K562 (cell line): ENCODE measurements at regions not wholly inside any gene's neighbourhood (a gene's known extent, or its start where the extent isn't known, plus 50 kb on each side); places are given as distances from the start of the nearest gene placed in this dataset.

ENCODE experiments used
- ATAC-seq: fragments of 200-7000 bp; cut with Tn5 transposase; 3 replicates; pipeline ENCODE4 v1.9.1; 2020; ENCODE audit warnings: moderate library complexity
- BruUV-seq: library from RNA; stranded (reverse); fragments of 400-500 nt; replicated peaks from 2 replicates; lab custom pipeline; 2021; lab: Mats Ljungman, UMichigan
- CTCF ChIA-PET: fragments of 300-600 bp; formaldehyde crosslinking; extraction: SDS; loops from one replicate; lab custom pipeline; 2021; ENCODE audit warnings: low intra/inter-chr PET ratio; lab: Yijun Ruan, JAX
- POLR2A ChIA-PET: fragments of 300-600, 350-650 bp; sonication (Branson Sonifier 250); formaldehyde crosslinking; extraction: SDS; loops from one replicate; lab custom pipeline; 2021; ENCODE audit warnings: antibody characterized with exemption, inconsistent platforms; lab: Yijun Ruan, JAX
- DNase-seq, 4 experiments: peaks; one replicate each; pipeline versions ENCODE4 v3.0.0 to v3.0.0-alpha.2; 2011 to 2018; ENCODE audit warnings: low spot score in 3 of 4, mixed read lengths in 3 of 4; ENCODE audit errors: extremely low read depth in 1 of 4
- FAIRE-seq: peaks from 2 replicates; lab custom pipeline; 2011; peaks lifted over from hg19 to GRCh38; lab: Jason Lieb, UNC
- H2AFZ ChIP-seq: 2 replicates; pipeline ENCODE4 v1.6.0; 2011; ENCODE audit warnings: low read depth, low read length, control low read depth, inconsistent platforms
- H3K27ac ChIP-seq: fragments of 200-600 bp; 3 replicates; pipeline ENCODE4 v1.8.0; 2011; ENCODE audit warnings: low read depth, mild to moderate bottlenecking, control low read depth, inconsistent platforms, low read length, moderate library complexity, mixed read lengths; ENCODE audit errors: extremely low read depth
- H3K27me3 ChIP-seq, 2 experiments: fragments of 300-600 bp in 1 of 2; 2 replicates in 1 of 2; 3 replicates in 1 of 2; pipeline versions ENCODE4 v1.6.0 to v1.8.0; 2011; ENCODE audit warnings: inconsistent platforms in 2 of 2, low read length in 2 of 2, mild to moderate bottlenecking in 1 of 2, mixed read lengths in 1 of 2, moderate library complexity in 1 of 2; ENCODE audit not compliant: control insufficient read depth in 2 of 2, insufficient read depth in 2 of 2
- H3K36me3 ChIP-seq: fragments of 300-600 bp; 3 replicates; pipeline ENCODE4 v1.8.0; 2011; ENCODE audit warnings: mild to moderate bottlenecking, low read length, inconsistent platforms; ENCODE audit not compliant: control insufficient read depth, insufficient read depth
- H3K4me1 ChIP-seq, 2 experiments: fragments of 200-600 bp in 1 of 2; replicated peaks in 1 of 2; 2 replicates in 1 of 2; 3 replicates in 1 of 2; pipeline versions ENCODE4 v1.5.1 to v1.8.0; 2011; ENCODE audit warnings: inconsistent platforms in 2 of 2, low read length in 2 of 2, mild to moderate bottlenecking in 1 of 2, mixed read lengths in 1 of 2, moderate library complexity in 1 of 2; ENCODE audit not compliant: control insufficient read depth in 2 of 2, insufficient read depth in 2 of 2
- H3K4me2 ChIP-seq: 2 replicates; pipeline ENCODE4 v1.6.1; 2011; ENCODE audit warnings: low read length, control low read depth, inconsistent platforms, mixed read lengths; ENCODE audit not compliant: insufficient read depth
- H3K4me3 ChIP-seq: fragments of 200-600 bp; sonication (generic), shearing (Covaris generic); 2 replicates; pipeline ENCODE4 v1.5.1; 2016; ENCODE audit warnings: control low read depth, inconsistent platforms
- H3K79me2 ChIP-seq: fragments of 200-600 bp; 3 replicates; pipeline ENCODE4 v1.8.0; 2011; ENCODE audit warnings: low read length, inconsistent platforms; ENCODE audit not compliant: control insufficient read depth, insufficient read depth
- H3K9ac ChIP-seq, 2 experiments: 2 replicates each; pipeline versions ENCODE4 v1.6.0 to v1.6.1; 2011; ENCODE audit warnings: low read depth in 2 of 2, low read length in 2 of 2, control low read depth in 1 of 2, inconsistent platforms in 1 of 2, mild to moderate bottlenecking in 1 of 2, mixed read lengths in 1 of 2; ENCODE audit not compliant: insufficient read depth in 1 of 2
- H3K9me1 ChIP-seq: one replicate; pipeline ENCODE4 v1.6.0; 2011; ENCODE audit warnings: inconsistent platforms, mild to moderate bottlenecking, low read length, moderate library complexity; ENCODE audit not compliant: control insufficient read depth, insufficient read depth
- H3K9me3 ChIP-seq: replicated peaks from 2 replicates; pipeline ENCODE4 v1.5.1; 2011; ENCODE audit warnings: low read depth, low read length, inconsistent platforms; ENCODE audit not compliant: control insufficient read depth, insufficient read depth
- H4K20me1 ChIP-seq: replicated peaks from 2 replicates; pipeline ENCODE4 v1.6.1; 2011; ENCODE audit warnings: low read length, inconsistent platforms, mixed read lengths; ENCODE audit not compliant: control insufficient read depth, insufficient read depth
- CAMTA2 ChIP-seq: fragments of 250-450 bp; sonication (Bioruptor Pico); conservative IDR thresholded peaks from 2 replicates; pipeline ENCODE4 v1.5.1; 2022
- HMGXB4 ChIP-seq: sonication (generic); formaldehyde crosslinking; IDR thresholded peaks from 2 replicates; pipeline ENCODE4 v1.8.1; 2023; ENCODE audit warnings: mild to moderate bottlenecking, missing genetic modification reagents
- KDM2B ChIP-seq: fragments of 250-450 bp; sonication (Bioruptor Pico); IDR thresholded peaks from 2 replicates; pipeline ENCODE4 v1.8.0; 2021; ENCODE audit warnings: mild to moderate bottlenecking, moderate library complexity
- PHF20 ChIP-seq: fragments of 450-650 bp; IDR thresholded peaks from 2 replicates; pipeline ENCODE4 v1.6.1; 2018; ENCODE audit not compliant: partially characterized antibody
- POLR2AphosphoS2 ChIP-seq: IDR thresholded peaks from 2 replicates; pipeline ENCODE4 v1.6.1; 2012; ENCODE audit warnings: low read length, improper control_type of control experiment
- SNAPC5 ChIP-seq: fragments of 250-450 bp; sonication (Bioruptor Pico); IDR thresholded peaks from 2 replicates; pipeline ENCODE4 v1.8.0; 2021; ENCODE audit warnings: moderate library complexity, mild to moderate bottlenecking, inconsistent platforms
- STAG1 ChIP-seq: sonication (generic); formaldehyde crosslinking; IDR thresholded peaks from 2 replicates; pipeline ENCODE4 v1.5.0; 2020; ENCODE audit warnings: missing genetic modification reagents, borderline replicate concordance
- TFE3 ChIP-seq: fragments of 450-650 bp; formaldehyde crosslinking; IDR thresholded peaks from 2 replicates; pipeline ENCODE4 v1.4.0; 2020; ENCODE audit warnings: mild to moderate bottlenecking, mixed read lengths
- TGIF2 ChIP-seq: sonication (generic); formaldehyde crosslinking; IDR thresholded peaks from 2 replicates; pipeline ENCODE4 v1.8.1; 2022; ENCODE audit warnings: mild to moderate bottlenecking, missing genetic modification reagents, moderate library complexity
- TRIM24 ChIP-seq, 2 experiments: fragments of 450-650 bp; IDR thresholded peaks; 2 replicates each; pipeline ENCODE4 v1.6.1; 2016
- XRCC5 ChIP-seq: fragments of 200-400 bp; formaldehyde crosslinking; IDR thresholded peaks from 2 replicates; pipeline ENCODE4 v1.6.1; 2017; ENCODE audit warnings: low read depth, mild to moderate bottlenecking, low read length
- ZBED1 ChIP-seq: IDR thresholded peaks from 2 replicates; pipeline ENCODE4 v1.6.1; 2014
- ZNF239 ChIP-seq: fragments of 250-450 bp; sonication (Bioruptor Pico); IDR thresholded peaks from 2 replicates; pipeline ENCODE4 v1.4.0; 2020; ENCODE audit warnings: mild to moderate bottlenecking
- ZNF551 ChIP-seq: fragments of 250-450 bp; sonication (Bioruptor Pico); IDR thresholded peaks from 2 replicates; pipeline ENCODE4 v1.5.0; 2021; ENCODE audit warnings: mild to moderate bottlenecking, moderate library complexity
- ZNF584 ChIP-seq: fragments of 200-800 bp; sonication (Bioruptor generic); IDR thresholded peaks from 2 replicates; pipeline ENCODE4 v1.6.1; 2016; ENCODE audit warnings: low read depth, mild to moderate bottlenecking, missing genetic modification characterization, missing compliant biosample characterization
- WGBS: fragments of 100-300 bp; shearing (Covaris generic); methylation state at CpG from one replicate; pipeline ENCODE4 v1.1.6; 2016; ENCODE audit warnings: low coverage, mixed read lengths; ENCODE audit not compliant: insufficient coverage; ENCODE audit errors: missing lambda C conversion rate; 5-methylcytosine and 5-hydroxymethylcytosine counted together
- in situ Hi-C: fragments of 300-500 bp; cut with MboI; formaldehyde crosslinking; loops from 4 replicates; pipeline ENCODE4 v1.15.0; 2018; ENCODE audit warnings: inconsistent platforms, mixed read lengths
- intact Hi-C: fragments of 100-400 bp; cut with micrococcal nuclease; formaldehyde crosslinking; loops from 2 replicates; pipeline ENCODE4 v1.14.2; 2022
- TF ChIP-seq, protein P1 (sequence below), 2 experiments: fragments of 150-350 bp in 1 of 2; IDR thresholded peaks; 2 replicates each; pipeline ENCODE4 v1.6.1; 2012 to 2016; ENCODE audit warnings: low read depth in 2 of 2, low read length in 2 of 2, mild to moderate bottlenecking in 1 of 2, moderate library complexity in 1 of 2

DNA sequence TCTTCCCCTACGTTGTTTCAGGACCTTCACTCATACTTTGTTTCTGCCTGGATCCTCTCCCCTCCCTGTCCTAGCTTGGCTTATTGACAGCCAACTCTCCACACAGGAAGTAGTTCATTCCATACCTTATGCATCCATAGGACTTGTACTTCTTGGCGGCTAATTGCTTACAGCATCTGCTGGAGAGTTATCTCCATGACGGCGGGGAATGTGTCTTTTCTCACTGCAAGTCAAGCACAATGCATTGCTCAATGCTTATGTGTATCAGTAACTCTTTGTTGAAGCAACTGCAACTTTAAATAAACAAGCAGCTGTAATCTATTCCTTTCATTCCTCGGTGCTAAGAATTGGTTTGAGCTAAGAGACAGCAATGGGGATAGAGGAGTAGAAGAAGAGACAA lies 551.3 kb upstream of the EPHA7 start:
- Histone ChIP-seq H3K4me3 (no peak overlapping the region), H3K9me1 (no peaks in the 10 kb centered on the region), H3K9me3 (no peaks in the 10 kb centered on the region), H3K79me2 (no peaks in the 10 kb centered on the region), H2AFZ (no peak overlapping the region), H3K4me1 (no peaks in the 10 kb centered on the region), H3K36me3 (no peaks in the 10 kb centered on the region)
- no TSS peak for BruUV-seq
- CTCF ChIA-PET = no interaction called here
- no peak for ATAC-seq
- intact Hi-C loops = no loop called here
- 0% methylated on average over 5 of the region's 5 CpGs for WGBS
- TF ChIP-seq, protein P1, sequence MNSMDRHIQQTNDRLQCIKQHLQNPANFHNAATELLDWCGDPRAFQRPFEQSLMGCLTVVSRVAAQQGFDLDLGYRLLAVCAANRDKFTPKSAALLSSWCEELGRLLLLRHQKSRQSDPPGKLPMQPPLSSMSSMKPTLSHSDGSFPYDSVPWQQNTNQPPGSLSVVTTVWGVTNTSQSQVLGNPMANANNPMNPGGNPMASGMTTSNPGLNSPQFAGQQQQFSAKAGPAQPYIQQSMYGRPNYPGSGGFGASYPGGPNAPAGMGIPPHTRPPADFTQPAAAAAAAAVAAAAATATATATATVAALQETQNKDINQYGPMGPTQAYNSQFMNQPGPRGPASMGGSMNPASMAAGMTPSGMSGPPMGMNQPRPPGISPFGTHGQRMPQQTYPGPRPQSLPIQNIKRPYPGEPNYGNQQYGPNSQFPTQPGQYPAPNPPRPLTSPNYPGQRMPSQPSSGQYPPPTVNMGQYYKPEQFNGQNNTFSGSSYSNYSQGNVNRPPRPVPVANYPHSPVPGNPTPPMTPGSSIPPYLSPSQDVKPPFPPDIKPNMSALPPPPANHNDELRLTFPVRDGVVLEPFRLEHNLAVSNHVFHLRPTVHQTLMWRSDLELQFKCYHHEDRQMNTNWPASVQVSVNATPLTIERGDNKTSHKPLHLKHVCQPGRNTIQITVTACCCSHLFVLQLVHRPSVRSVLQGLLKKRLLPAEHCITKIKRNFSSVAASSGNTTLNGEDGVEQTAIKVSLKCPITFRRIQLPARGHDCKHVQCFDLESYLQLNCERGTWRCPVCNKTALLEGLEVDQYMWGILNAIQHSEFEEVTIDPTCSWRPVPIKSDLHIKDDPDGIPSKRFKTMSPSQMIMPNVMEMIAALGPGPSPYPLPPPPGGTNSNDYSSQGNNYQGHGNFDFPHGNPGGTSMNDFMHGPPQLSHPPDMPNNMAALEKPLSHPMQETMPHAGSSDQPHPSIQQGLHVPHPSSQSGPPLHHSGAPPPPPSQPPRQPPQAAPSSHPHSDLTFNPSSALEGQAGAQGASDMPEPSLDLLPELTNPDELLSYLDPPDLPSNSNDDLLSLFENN (IDR thresholded peaks at IDR 0.05; ENCODE audit: low read depth in 2 of 2, low read length in 2 of 2) = no peak
- TF ChIP-seq HMGXB4 (CRISPR knock-in tag) (no peak), TFE3 (CRISPR knock-in tag) (no peak), STAG1 (CRISPR knock-in tag) (no peak), CAMTA2 (CRISPR knock-in tag) (no peak), ZNF239 (no peak), XRCC5 (no peak), KDM2B (no peak), TRIM24 (IDR thresholded peaks at IDR 0.05) (no peak), POLR2AphosphoS2 (no peak), ZNF551 (no peak), ZNF584 (CRISPR knock-in tag) (no peak), PHF20 (no peak), ZBED1 (no peak), SNAPC5 (CRISPR knock-in tag) (no peak), TGIF2 (CRISPR knock-in tag) (no peak)
- TF ChIP-seq, all 486 proteins: peak for 0
- Histone ChIP-seq H3K4me2 (no peak overlapping the region), H3K27ac (no peak overlapping the region), H3K9ac (no peak overlapping the region), H3K27me3 (no peaks in the 10 kb centered on the region), H4K20me1 (no peaks in the 10 kb centered on the region)
- POLR2A ChIA-PET = no interaction called here
- FAIRE-seq = no peak
- no peak for DNase-seq
- in situ Hi-C loops = no loop called here
